Tibial artery (tissue), 4 donors: ENCODE measurements at regions not wholly inside any gene's neighbourhood (a gene's known extent, or its start where the extent isn't known, plus 50 kb on each side); places are given as distances from the start of the nearest gene placed in this dataset.

Experiments used
- DNase-seq, 2 donors: peaks; one replicate each; pipeline ENCODE4 v3.0.0-alpha.2; 2019
- H3K27ac ChIP-seq, 2 donors: fragments of 200-600 bp; sonication (generic) in 1 of 2; 1 replicate in 1 of 2; 2 replicates in 1 of 2; pipeline ENCODE4 v1.5.1; 2018 to 2019; ENCODE audit warnings: mild to moderate bottlenecking in 1 of 2
- H3K27me3 ChIP-seq, 2 donors: fragments of 200-600 bp; sonication (generic) in 1 of 2; one replicate each; pipeline versions ENCODE4 v1.5.1 to v1.6.0; 2016 to 2019
- H3K36me3 ChIP-seq, 3 donors: fragments of 200-600 bp; sonication (generic) in 2 of 3; one replicate each; pipeline ENCODE4 v1.5.1; 2016 to 2019; ENCODE audit warnings: mild to moderate bottlenecking in 2 of 3
- H3K4me1 ChIP-seq, 4 donors: fragments of 200-600 bp; sonication (generic) in 2 of 4; 1 replicate in 3 of 4; 2 replicates in 1 of 4; pipeline ENCODE4 v1.5.1; 2016 to 2019
- H3K4me3 ChIP-seq, 2 donors: fragments of 200-600 bp; sonication (generic) in 1 of 2; 1 replicate in 1 of 2; 2 replicates in 1 of 2; pipeline ENCODE4 v1.5.1; 2018 to 2019; ENCODE audit warnings: mild to moderate bottlenecking in 2 of 2
- H3K9me3 ChIP-seq, 3 donors: fragments of 200-600 bp; sonication (generic) in 1 of 3; one replicate each; pipeline ENCODE4 v1.5.1; 2016 to 2019
- CTCF ChIP-seq, 2 experiments: fragments of 200-600 bp in 1 of 2; fragments of 450-650 bp in 1 of 2; IDR thresholded peaks; one replicate each; pipeline ENCODE4 v1.5.1; 2017 to 2019; ENCODE audit warnings: antibody characterized with exemption in 2 of 2, mild to moderate bottlenecking in 1 of 2, moderate library complexity in 1 of 2
- intact Hi-C: fragments of 100-400 bp; cut with DNase I; formaldehyde crosslinking; loops from one replicate; pipeline ENCODE4 v1.15.0; 2023; ENCODE audit warnings: low total_unique reads

GRCh38 chr11:134542401-134543165 lies 130.5 kb upstream of the B3GAT1 start:
- Histone ChIP-seq H3K27ac (no peak overlapping the region), H3K27me3 (peaks cover 0 to 14% of the 10 kb centered on the region in 2 donors), H3K36me3 (no peaks in the 10 kb centered on the region), H3K4me1 (no peaks in the 10 kb centered on the region), H3K4me3 (no peak overlapping the region), H3K9me3 (no peaks in the 10 kb centered on the region)
- intact Hi-C loops: no loop called here
- no peak for TF ChIP-seq CTCF (IDR thresholded peaks at IDR 0.05)
- DNase-seq: peak in 1 of 2 donors; percentile 24

- intact Hi-C loops: no loop called here
- no peak for DNase-seq
- Histone ChIP-seq H3K4me3 (no peak overlapping the region), H3K9me3 (no peaks in the 10 kb centered on the region), H3K27me3 (peaks cover 0 to 17% of the 10 kb centered on the region in 2 donors), H3K27ac (no peak overlapping the region), H3K4me1 (no peaks in the 10 kb centered on the region), H3K36me3 (no peaks in the 10 kb centered on the region)
- TF ChIP-seq CTCF (IDR thresholded peaks at IDR 0.05): no peak
Observed at GRCh38 chr11:134541951-134542350, 129.9 kb upstream of the B3GAT1 start.

- intact Hi-C loops: no loop called here
- Histone ChIP-seq H3K4me3 (no peak overlapping the region), H3K27ac (no peak overlapping the region), H3K27me3 (peaks cover 0 to 18% of the 10 kb centered on the region in 2 donors), H3K4me1 (no peaks in the 10 kb centered on the region), H3K9me3 (no peaks in the 10 kb centered on the region), H3K36me3 (no peaks in the 10 kb centered on the region)
- TF ChIP-seq CTCF (IDR thresholded peaks at IDR 0.05): no peak
- DNase-seq: peak in 1 of 2 donors; percentile 42
Observed at GRCh38 chr11:134541355-134541754, 129.3 kb upstream of the B3GAT1 start.

GRCh38 chr11:134539285-134539684 lies 127.2 kb upstream of the B3GAT1 start:
- peaks cover 0 to 28% of the 10 kb centered on the region in 2 donors for H3K27me3 ChIP-seq
- H3K27ac ChIP-seq: no peak overlapping the region
- no peak overlapping the region for H3K4me3 ChIP-seq
- no peak for TF ChIP-seq CTCF (IDR thresholded peaks at IDR 0.05)
- no peaks in the 10 kb centered on the region for H3K9me3 ChIP-seq
- H3K4me1 ChIP-seq: no peaks in the 10 kb centered on the region
- DNase-seq: peak in 1 of 2 donors; percentile 23
- intact Hi-C loops: no loop called here
- no peaks in the 10 kb centered on the region for H3K36me3 ChIP-seq

- Histone ChIP-seq H3K27me3 (peaks cover 0 to 28% of the 10 kb centered on the region in 2 donors), H3K4me3 (no peak overlapping the region), H3K36me3 (no peaks in the 10 kb centered on the region), H3K9me3 (no peaks in the 10 kb centered on the region), H3K4me1 (no peaks in the 10 kb centered on the region), H3K27ac (no peak overlapping the region)
- TF ChIP-seq CTCF (IDR thresholded peaks at IDR 0.05): no peak
- DNase-seq: peak in 1 of 2 donors; percentile 34
- intact Hi-C loops: no loop called here
Observed at GRCh38 chr11:134538742-134539141, 126.7 kb upstream of the B3GAT1 start.
